Kidney epithelial cell (primary cell): ENCODE measurements at regions not wholly inside any gene's neighbourhood (a gene's known extent, or its start where the extent isn't known, plus 50 kb on each side); places are given as distances from the start of the nearest gene placed in this dataset.

ENCODE experiments used
- DNase-seq: peaks from one replicate; pipeline ENCODE4 v3.0.0-alpha.2; 2010; ENCODE audit warnings: low read depth
- H3K27me3 ChIP-seq: 2 replicates; pipeline ENCODE4 v1.6.0; 2011; ENCODE audit warnings: low read length; ENCODE audit not compliant: control insufficient read depth, insufficient read depth
- H3K36me3 ChIP-seq: 2 replicates; pipeline ENCODE4 v1.5.1; 2011; ENCODE audit warnings: low read length; ENCODE audit not compliant: control insufficient read depth, insufficient read depth
- H3K4me3 ChIP-seq: 2 replicates; pipeline ENCODE4 v1.5.1; 2011; ENCODE audit warnings: low read depth, mild to moderate bottlenecking, control low read depth, low read length
- CTCF ChIP-seq: IDR thresholded peaks from 2 replicates; pipeline ENCODE4 v1.5.1; 2011; ENCODE audit warnings: mild to moderate bottlenecking, moderate library complexity, low read length, control low read depth, inconsistent platforms; ENCODE audit not compliant: insufficient read depth, poor library complexity, severe bottlenecking

- no peaks in the 10 kb centered on the region for H3K36me3 ChIP-seq
- DNase-seq, result no peak
- H3K27me3 ChIP-seq, result no peaks in the 10 kb centered on the region
- no peak for TF ChIP-seq CTCF
- no peak overlapping the region for H3K4me3 ChIP-seq
Observed at GRCh38 chr22:49209452-49210195, 618.0 kb downstream of the BRD1 start.

- Histone ChIP-seq H3K36me3 (no peaks in the 10 kb centered on the region), H3K27me3 (no peaks in the 10 kb centered on the region), H3K4me3 (no peak overlapping the region)
- DNase-seq, result no peak
- no peak for TF ChIP-seq CTCF
Observed at GRCh38 chr22:49208768-49209252, 618.9 kb downstream of the BRD1 start.

GRCh38 chr22:49208004-49208402 is 619.7 kb downstream of the BRD1 start:
- no peak for TF ChIP-seq CTCF
- DNase-seq, result no peak
- Histone ChIP-seq H3K27me3 (no peaks in the 10 kb centered on the region), H3K36me3 (no peaks in the 10 kb centered on the region), H3K4me3 (no peak overlapping the region)

GRCh38 chr22:49207008-49208003 is 620.4 kb downstream of the BRD1 start:
- Histone ChIP-seq H3K36me3 (no peaks in the 10 kb centered on the region), H3K27me3 (no peaks in the 10 kb centered on the region), H3K4me3 (no peak overlapping the region)
- no peak for TF ChIP-seq CTCF
- DNase-seq, result no peak

- Histone ChIP-seq H3K36me3 (no peaks in the 10 kb centered on the region), H3K27me3 (no peaks in the 10 kb centered on the region), H3K4me3 (no peak overlapping the region)
- no peak for TF ChIP-seq CTCF
- DNase-seq, result no peak
Observed at GRCh38 chr22:49206281-49206680, 621.4 kb downstream of the BRD1 start.
